GM19351 (cell line): ENCODE measurements at regions not wholly inside any gene's neighbourhood (a gene's known extent, or its start where the extent isn't known, plus 50 kb on each side); places are given as distances from the start of the nearest gene placed in this dataset.
"Not testable (repeated sequence)": the region's sequence is repeated elsewhere in the genome, so short reads cannot be mapped to it uniquely, and the experiment has no call there.

Experiments
- ATAC-seq: cut with Tn5 transposase; IDR thresholded peaks from one replicate; pipeline ENCODE4 v1.9.1; 2021; ENCODE audit warnings: mild to moderate bottlenecking, moderate library complexity; ENCODE audit not compliant: unreplicated experiment

DNA sequence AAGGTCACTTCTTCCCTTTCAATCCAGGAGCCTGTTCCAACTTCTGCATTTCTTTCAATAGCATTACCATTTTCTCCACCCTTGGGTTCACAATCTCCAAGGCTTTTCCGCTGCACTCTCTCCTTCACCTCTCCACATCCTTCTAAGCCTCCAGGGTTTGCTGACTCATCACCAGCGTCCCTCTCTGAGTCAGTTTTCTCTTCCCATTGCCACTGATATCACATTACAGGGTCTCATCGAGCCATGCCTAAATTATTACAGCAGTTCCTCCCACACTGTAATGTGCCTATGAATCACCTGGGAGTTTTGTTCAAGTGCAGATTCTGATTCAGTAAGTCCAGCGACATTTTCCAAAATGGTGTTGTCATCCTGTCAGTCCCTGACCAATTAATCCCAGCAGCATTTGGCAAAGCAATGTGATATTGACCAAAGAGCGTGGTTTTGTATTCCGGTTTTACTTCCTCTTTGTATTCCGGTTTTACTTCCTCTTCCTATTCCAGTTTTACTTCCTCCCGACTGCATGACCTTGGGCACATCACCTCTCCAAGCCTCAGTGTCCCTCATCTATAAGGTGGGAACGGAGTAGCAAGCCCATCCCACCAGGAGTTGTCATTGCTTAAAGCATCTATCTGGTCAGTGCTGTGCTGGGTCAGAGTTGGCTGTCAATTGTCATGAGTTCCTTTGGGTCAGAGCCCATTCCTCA lies 208.3 kb upstream of the NBPF12 start:
- ATAC-seq: not testable (repeated sequence)

DNA sequence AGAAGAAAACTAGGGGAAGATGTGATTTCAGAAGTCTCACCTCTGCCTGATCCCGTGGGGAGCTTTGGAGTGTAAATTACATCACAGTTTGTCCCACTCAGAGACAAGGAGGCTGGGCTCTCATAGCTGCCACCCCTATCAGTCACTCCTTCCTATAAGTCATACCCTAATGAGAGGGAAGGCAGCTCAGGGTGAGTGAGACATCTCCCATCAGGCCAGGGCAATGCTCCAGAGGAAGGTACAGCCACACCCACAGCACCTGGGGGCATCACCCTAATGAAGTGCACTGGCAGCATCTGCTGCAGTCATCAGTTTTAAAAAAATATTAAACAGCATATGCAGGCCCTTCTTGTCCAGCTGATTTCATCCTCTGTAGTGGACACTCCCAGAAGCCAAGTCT lies 223.1 kb upstream of the NBPF12 start:
- not testable (repeated sequence) for ATAC-seq

- ATAC-seq: not testable (repeated sequence)
These were observed 227.1 kb upstream of the NBPF12 start for GRCh38 chr1:146710838-146711521.

DNA sequence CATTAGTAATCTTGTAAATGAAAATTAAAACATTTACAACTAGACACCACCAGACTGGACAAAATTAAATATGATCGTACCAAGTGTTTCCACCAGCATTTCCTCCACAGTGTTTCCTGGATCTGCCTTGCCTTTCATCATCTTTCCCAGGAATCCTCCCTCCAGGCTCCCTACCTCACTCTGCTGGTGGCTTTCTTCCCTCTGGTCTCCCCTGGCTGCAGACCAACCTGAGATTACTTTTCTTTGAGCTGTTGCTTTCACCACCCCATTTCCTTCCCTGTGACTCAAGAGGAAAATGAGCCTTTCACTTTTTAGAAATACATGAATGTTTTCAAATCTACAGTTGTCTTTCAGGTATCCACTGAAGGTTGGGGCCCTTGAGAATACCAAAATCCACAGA lies 228.8 kb upstream of the NBPF12 start:
- not testable (repeated sequence) for ATAC-seq

GRCh38 chr1:146704162-146704724 lies 233.9 kb upstream of the NBPF12 start:
- not testable (repeated sequence) for ATAC-seq

DNA sequence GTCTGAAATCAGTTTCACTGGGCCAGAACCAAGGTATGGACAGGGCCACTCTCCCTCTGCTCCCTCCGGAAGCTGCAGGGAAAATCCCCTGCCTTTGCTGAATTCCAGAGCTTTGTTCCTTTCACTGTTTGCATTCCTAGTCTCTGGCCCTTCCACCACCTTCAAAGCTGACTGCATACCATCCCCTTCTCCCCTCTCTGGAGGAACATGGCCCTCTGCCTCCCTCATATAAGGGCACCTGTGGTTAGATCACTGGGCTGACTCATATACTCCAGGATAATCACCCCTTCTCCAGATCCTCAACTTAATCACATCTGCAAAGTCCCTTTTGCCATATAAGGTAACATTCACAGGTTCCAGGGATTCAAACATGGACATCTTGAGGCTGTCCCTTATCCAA lies 236.8 kb upstream of the NBPF12 start:
- ATAC-seq: not testable (repeated sequence)

DNA sequence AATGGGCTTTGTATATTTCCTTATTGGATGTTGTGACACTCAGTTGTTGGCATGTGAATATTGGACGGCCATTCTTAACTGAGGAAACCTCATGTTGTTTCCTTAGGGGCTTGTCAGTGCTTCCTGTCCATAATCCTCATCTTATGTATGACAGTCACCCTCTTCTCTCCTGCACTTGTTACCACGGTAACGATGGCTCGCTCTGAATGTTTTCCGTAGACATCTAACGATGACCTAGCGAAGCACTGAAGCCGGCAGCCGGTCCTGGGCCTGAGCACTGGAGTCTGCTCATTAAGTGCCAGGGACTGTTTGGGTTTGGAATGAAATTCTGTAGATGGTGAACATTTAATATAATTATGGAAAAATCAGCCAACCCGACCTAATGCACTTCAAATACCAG lies 242.7 kb upstream of the NBPF12 start:
- ATAC-seq: not testable (repeated sequence)

GRCh38 chr1:146691798-146692197 lies 246.3 kb upstream of the NBPF12 start:
- not testable (repeated sequence) for ATAC-seq

DNA sequence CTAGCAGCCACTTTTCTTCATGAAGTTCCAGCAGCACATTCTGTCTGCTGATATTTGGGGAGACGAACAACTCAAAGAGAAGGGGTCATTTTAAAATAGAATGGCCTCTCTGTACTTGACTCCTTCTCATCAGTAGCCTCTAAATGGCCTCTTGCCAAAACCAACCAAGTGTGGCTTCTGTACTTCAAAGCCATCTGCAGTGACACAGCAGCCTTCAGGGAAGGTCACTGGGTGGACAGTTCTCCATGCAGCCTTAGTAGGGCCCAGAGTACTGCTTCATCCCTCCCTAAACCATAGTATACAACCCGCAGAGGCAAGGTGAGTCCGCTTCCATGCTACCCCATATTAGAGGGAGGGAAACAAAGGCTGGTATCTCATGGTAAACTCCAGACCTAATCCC lies 249.2 kb upstream of the NBPF12 start:
- ATAC-seq: not testable (repeated sequence)

- not testable (repeated sequence) for ATAC-seq
These were observed 251.3 kb upstream of the NBPF12 start for GRCh38 chr1:146686777-146687366.

DNA sequence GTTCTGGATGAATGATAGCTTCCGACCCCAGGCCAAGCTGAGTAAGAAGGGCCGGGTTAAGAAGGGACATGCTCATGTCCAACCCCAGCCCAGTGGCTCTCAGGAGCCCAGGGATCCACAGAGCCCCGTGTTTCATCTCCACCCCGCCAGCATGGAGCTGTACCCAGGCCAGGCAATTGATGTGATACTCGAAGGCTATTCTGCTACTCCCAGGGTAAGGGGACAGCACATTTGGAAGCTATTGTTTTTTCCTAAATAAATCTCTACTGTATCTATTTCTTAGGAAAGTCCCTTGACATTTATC lies 255.0 kb upstream of the NBPF12 start:
- not testable (repeated sequence) for ATAC-seq

GRCh38 chr1:146682227-146683125 lies 255.6 kb upstream of the NBPF12 start:
- not testable (repeated sequence) for ATAC-seq

DNA sequence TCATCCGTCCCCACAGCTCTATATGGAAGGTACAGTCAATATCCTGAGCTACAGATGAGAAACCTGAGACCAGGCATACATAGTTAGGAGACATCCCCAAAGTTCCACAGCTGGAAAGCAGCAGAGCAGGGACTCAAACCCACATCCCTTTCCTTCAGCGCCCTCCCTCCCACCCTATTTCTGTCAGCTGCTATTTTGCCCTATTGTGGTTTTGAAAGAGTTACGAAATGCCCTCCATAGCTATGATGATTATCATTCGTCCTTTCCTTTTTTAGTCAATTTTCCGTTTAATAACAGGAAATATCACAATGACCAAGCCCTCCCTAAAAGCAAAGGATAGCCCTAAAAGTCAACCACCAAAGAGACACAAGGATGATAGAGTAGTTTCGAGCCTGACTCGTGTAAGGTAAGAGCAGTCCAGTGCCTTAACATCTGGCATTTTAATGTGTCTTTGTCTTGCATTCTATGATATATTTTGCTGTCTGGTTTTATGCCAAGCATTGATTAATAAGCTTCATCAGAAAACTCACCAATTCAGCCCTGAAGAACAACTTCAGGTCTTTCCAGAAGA lies 264.3 kb upstream of the NBPF12 start:
- not testable (repeated sequence) for ATAC-seq

DNA sequence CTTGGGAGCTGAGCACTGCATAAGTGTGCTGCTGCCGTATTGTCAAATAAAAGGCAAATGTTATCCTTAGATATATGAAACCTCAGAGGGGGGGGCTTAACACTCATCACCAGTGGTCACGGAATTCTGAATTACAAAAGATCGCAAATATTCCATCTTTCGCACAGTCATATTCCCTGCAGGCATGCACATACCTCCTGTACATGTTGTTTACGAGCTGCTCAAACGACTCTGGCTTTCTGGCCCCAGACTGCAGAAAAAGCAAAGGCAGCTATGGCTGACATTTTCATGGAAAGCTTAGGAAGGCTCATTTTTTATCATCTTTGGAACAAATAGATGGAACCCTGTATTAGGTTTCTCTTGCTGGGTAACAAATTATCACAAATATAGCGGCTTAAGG lies 265.5 kb upstream of the NBPF12 start:
- ATAC-seq: not testable (repeated sequence)

GRCh38 chr1:146671588-146671987 lies 266.5 kb upstream of the NBPF12 start:
- not testable (repeated sequence) for ATAC-seq

DNA sequence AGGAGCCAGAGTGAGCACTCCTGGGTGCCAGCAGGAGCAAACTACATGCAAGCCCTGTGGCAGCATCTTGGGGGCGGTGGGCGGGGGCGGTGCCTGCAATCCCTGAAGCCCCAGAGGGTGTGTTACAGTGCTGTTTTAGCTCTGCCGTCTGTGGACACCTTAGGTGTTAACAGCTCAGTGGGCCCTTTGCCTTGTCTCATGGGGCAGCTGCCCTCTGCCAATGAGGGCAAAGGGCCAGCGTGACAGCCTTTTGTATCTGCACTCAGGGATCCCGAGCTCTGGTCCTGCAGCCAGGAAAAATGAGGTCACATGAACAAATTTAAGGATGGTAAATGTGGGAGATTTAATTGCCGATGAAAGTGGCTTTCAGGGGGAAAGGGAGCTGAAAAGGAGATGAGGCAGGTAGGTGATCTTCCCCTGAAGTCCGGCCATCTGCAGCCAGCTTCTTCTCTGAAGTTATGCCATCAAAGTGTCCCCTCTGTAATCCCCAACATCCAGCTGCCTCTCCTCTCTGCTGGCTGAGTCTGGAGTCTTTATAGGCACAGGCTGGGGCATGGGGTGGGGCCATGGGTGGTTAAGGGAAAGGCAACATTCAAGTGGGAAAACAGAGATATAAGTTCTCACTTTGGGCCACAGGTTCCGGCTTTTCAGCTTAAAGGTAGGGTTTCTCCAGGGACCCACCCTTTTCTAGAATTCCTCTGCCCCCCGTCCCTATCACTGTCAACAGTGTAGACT lies 267.1 kb upstream of the NBPF12 start:
- ATAC-seq: not testable (repeated sequence)

GRCh38 chr1:146666275-146666674 lies 271.8 kb upstream of the NBPF12 start:
- ATAC-seq: not testable (repeated sequence)

GRCh38 chr1:146660242-146660641 lies 277.9 kb upstream of the NBPF12 start:
- ATAC-seq: not testable (repeated sequence)

DNA sequence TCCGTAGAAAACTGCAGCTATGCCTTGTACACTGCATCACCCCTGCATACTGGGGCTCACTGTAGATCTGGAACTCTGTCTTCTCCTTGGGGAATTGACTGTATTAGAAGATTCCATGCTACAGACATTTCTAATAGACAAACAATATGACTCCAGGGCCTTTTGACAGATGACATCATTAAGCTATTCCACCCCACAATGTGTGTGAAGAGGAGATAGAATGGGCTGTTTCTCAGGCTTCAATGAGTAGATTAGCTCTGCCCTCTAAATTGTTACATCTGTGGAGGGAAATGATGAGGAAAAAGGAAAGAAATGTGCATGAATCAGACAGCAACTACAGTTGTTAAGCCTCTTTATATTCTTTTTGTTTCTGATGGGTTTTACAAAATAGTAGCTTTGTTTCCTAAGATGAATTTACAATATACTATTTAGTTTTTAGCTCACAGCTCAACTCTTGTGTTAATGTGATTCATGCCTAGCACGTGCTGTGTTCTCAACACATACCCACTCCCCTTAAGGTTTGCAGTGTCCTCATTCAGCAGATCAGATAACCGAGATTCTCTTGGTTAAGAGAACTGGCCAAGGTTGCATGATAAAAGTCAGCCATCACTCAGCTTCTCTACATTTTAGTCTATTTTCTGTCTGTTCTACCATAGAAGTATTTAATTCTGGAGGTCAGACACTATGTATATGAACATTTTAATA lies 281.6 kb upstream of the NBPF12 start:
- ATAC-seq: not testable (repeated sequence)
